ENCODE measurements at regions not wholly inside any gene's neighbourhood (a gene's known extent, or its start where the extent isn't known, plus 50 kb on each side); places are given as distances from the start of the nearest gene placed in this dataset.
"Not testable (repeated sequence)": the region's sequence is repeated elsewhere in the genome, so short reads cannot be mapped to it uniquely, and the experiment has no call there.

- H3K36me3 Mint-ChIP-seq (ENCODE audit: low read depth) = no peaks in the 10 kb centered on the region
- no peaks in the 10 kb centered on the region for H3K27me3 Mint-ChIP-seq (ENCODE audit: insufficient read depth)
- H3K4me1 Mint-ChIP-seq = no peaks in the 10 kb centered on the region
- no peak overlapping the region for H3K4me3 ChIP-seq (ENCODE audit: low read length)
- no peaks in the 10 kb centered on the region for H3K9me3 Mint-ChIP-seq
- no peak overlapping the region for H3K27ac Mint-ChIP-seq
- H3K9me3 ChIP-seq (ENCODE audit: control insufficient read depth, low read length) = no peaks in the 10 kb centered on the region
- H3K9ac ChIP-seq (ENCODE audit: extremely low read depth, low read length, poor library complexity, severe bottlenecking) = no peak overlapping the region
- H3K36me3 ChIP-seq (ENCODE audit: control insufficient read depth, insufficient read depth, low read length) = no peaks in the 10 kb centered on the region
- no peaks in the 10 kb centered on the region for H3K4me1 ChIP-seq (ENCODE audit: control insufficient read depth, insufficient read depth, low read length)
- H3K27ac ChIP-seq (ENCODE audit: low read depth, low read length) = no peak overlapping the region
- TF ChIP-seq CTCF (conservative IDR thresholded peaks at IDR 0.05) = no peak
- WGBS, 2 experiments (ENCODE audit: insufficient coverage in 1 of 2, insufficient read length in 1 of 2) = 93 to 100% methylated on average over 4 of the region's 4 CpGs
- H3K4me3 Mint-ChIP-seq = no peak overlapping the region
- H3K27me3 ChIP-seq (ENCODE audit: control insufficient read depth, insufficient read depth, low read length, poor library complexity, severe bottlenecking) = no peaks in the 10 kb centered on the region
- no peak for DNase-seq
Measured at GRCh38 chr5:166916021-166916420, 1375.4 kb upstream of the WWC1 start.

- Mint-ChIP-seq H3K27ac (no peak overlapping the region), H3K27me3 (ENCODE audit: insufficient read depth) (no peaks in the 10 kb centered on the region), H3K36me3 (ENCODE audit: low read depth) (no peaks in the 10 kb centered on the region), H3K9me3 (peaks cover 23% of the 10 kb centered on the region), H3K4me3 (no peak overlapping the region), H3K4me1 (no peaks in the 10 kb centered on the region)
- no peak for DNase-seq
- TF ChIP-seq CTCF (conservative IDR thresholded peaks at IDR 0.05) = no peak
- no peaks in the 10 kb centered on the region for H3K27me3 ChIP-seq (ENCODE audit: control insufficient read depth, insufficient read depth, low read length, poor library complexity, severe bottlenecking)
- H3K4me3 ChIP-seq (ENCODE audit: low read length) = no peak overlapping the region
- WGBS, 2 experiments (ENCODE audit: insufficient coverage in 1 of 2, insufficient read length in 1 of 2) = 92 to 95% methylated on average over 5 to 11 of the region's 11 CpGs
- H3K9ac ChIP-seq (ENCODE audit: extremely low read depth, low read length, poor library complexity, severe bottlenecking) = no peak overlapping the region
- H3K36me3 ChIP-seq (ENCODE audit: control insufficient read depth, insufficient read depth, low read length) = no peaks in the 10 kb centered on the region
- H3K27ac ChIP-seq (ENCODE audit: low read depth, low read length) = no peak overlapping the region
- no peaks in the 10 kb centered on the region for H3K4me1 ChIP-seq (ENCODE audit: control insufficient read depth, insufficient read depth, low read length)
- peaks cover 3% of the 10 kb centered on the region for H3K9me3 ChIP-seq (ENCODE audit: control insufficient read depth, low read length)
Measured at GRCh38 chr5:166926138-166926537, 1365.3 kb upstream of the WWC1 start.

GRCh38 chr5:166926806-166927475, 1364.5 kb upstream of the WWC1 start:
- H3K36me3 Mint-ChIP-seq (ENCODE audit: low read depth); H3K9ac ChIP-seq (ENCODE audit: extremely low read depth, low read length, poor library complexity, severe bottlenecking); H3K4me1 Mint-ChIP-seq; H3K27me3 Mint-ChIP-seq (ENCODE audit: insufficient read depth); H3K4me3 Mint-ChIP-seq; H3K27ac ChIP-seq (ENCODE audit: low read depth, low read length); H3K4me3 ChIP-seq (ENCODE audit: low read length); H3K4me1 ChIP-seq (ENCODE audit: control insufficient read depth, insufficient read depth, low read length); H3K27ac Mint-ChIP-seq; DNase-seq; H3K9me3 ChIP-seq (ENCODE audit: control insufficient read depth, low read length); H3K36me3 ChIP-seq (ENCODE audit: control insufficient read depth, insufficient read depth, low read length); H3K27me3 ChIP-seq (ENCODE audit: control insufficient read depth, insufficient read depth, low read length, poor library complexity, severe bottlenecking): not testable (repeated sequence)
- peaks cover 23% of the 10 kb centered on the region for H3K9me3 Mint-ChIP-seq
- WGBS, 2 experiments (ENCODE audit: insufficient coverage in 1 of 2, insufficient read length in 1 of 2) = 94 to 96% methylated on average over 22 to 48 of the region's 48 CpGs

GRCh38 chr5:166936351-166936750, 1355.1 kb upstream of the WWC1 start:
- TF ChIP-seq CTCF (conservative IDR thresholded peaks at IDR 0.05) = no peak
- 87 to 97% methylated on average over 6 to 22 of the region's 22 CpGs for WGBS, 2 experiments (ENCODE audit: insufficient coverage in 1 of 2, insufficient read length in 1 of 2)
- DNase-seq = no peak
- Mint-ChIP-seq H3K27ac (no peak overlapping the region), H3K4me3 (no peak overlapping the region), H3K4me1 (no peaks in the 10 kb centered on the region), H3K36me3 (ENCODE audit: low read depth) (no peaks in the 10 kb centered on the region), H3K27me3 (ENCODE audit: insufficient read depth) (no peaks in the 10 kb centered on the region), H3K9me3 (peaks cover 14% of the 10 kb centered on the region)
- Histone ChIP-seq H3K9me3 (ENCODE audit: control insufficient read depth, low read length) (no peaks in the 10 kb centered on the region), H3K9ac (ENCODE audit: extremely low read depth, low read length, poor library complexity, severe bottlenecking) (no peak overlapping the region), H3K4me3 (ENCODE audit: low read length) (no peak overlapping the region), H3K4me1 (ENCODE audit: control insufficient read depth, insufficient read depth, low read length) (no peaks in the 10 kb centered on the region), H3K36me3 (ENCODE audit: control insufficient read depth, insufficient read depth, low read length) (no peaks in the 10 kb centered on the region), H3K27me3 (ENCODE audit: control insufficient read depth, insufficient read depth, low read length, poor library complexity, severe bottlenecking) (no peaks in the 10 kb centered on the region), H3K27ac (ENCODE audit: low read depth, low read length) (no peak overlapping the region)

Data from endodermal cell (in vitro differentiated cells).